GM06990 (cell line): ENCODE measurements at regions not wholly inside any gene's neighbourhood (a gene's known extent, or its start where the extent isn't known, plus 50 kb on each side); places are given as distances from the start of the nearest gene placed in this dataset.

ENCODE experiments used
- DNase-seq: peaks from one replicate; pipeline ENCODE4 v3.0.0-alpha.2; 2011; ENCODE audit not compliant: insufficient read length; ENCODE audit errors: extremely low read depth
- H3K27me3 ChIP-seq: replicated peaks from 2 replicates; pipeline ENCODE4 v1.6.0; 2011; ENCODE audit warnings: low read length; ENCODE audit not compliant: control insufficient read depth, insufficient read depth
- H3K36me3 ChIP-seq: 2 replicates; pipeline ENCODE4 v1.5.1; 2011; ENCODE audit warnings: low read length; ENCODE audit not compliant: control insufficient read depth, insufficient read depth
- H3K4me3 ChIP-seq: replicated peaks from 2 replicates; pipeline ENCODE4 v1.5.1; 2011; ENCODE audit warnings: low read depth, mild to moderate bottlenecking, control low read depth, low read length
- CTCF ChIP-seq: IDR thresholded peaks from 2 replicates; pipeline ENCODE4 v1.5.1; 2011; ENCODE audit warnings: low read length, control low read depth, mild to moderate bottlenecking, inconsistent platforms; ENCODE audit not compliant: insufficient read depth, poor library complexity, severe bottlenecking

- Histone ChIP-seq H3K27me3 (no peaks in the 10 kb centered on the region), H3K4me3 (no peak overlapping the region), H3K36me3 (no peaks in the 10 kb centered on the region)
- TF ChIP-seq CTCF: no peak
- DNase-seq: no peak
Measured at GRCh38 chr10:55330486-55330885, 529.5 kb upstream of the PCDH15 start.

GRCh38 chr10:55329796-55330195 lies 528.8 kb upstream of the PCDH15 start:
- H3K36me3 ChIP-seq: no peaks in the 10 kb centered on the region
- DNase-seq: no peak
- TF ChIP-seq CTCF: no peak
- no peak overlapping the region for H3K4me3 ChIP-seq
- H3K27me3 ChIP-seq: no peaks in the 10 kb centered on the region

GRCh38 chr10:55320187-55320700 lies 519.2 kb upstream of the PCDH15 start:
- Histone ChIP-seq H3K36me3 (no peaks in the 10 kb centered on the region), H3K27me3 (no peaks in the 10 kb centered on the region), H3K4me3 (no peak overlapping the region)
- DNase-seq: no peak
- no peak for TF ChIP-seq CTCF

GRCh38 chr10:55311848-55312635 lies 511.0 kb upstream of the PCDH15 start:
- H3K4me3 ChIP-seq: no peak overlapping the region
- DNase-seq: no peak
- H3K27me3 ChIP-seq: no peaks in the 10 kb centered on the region
- TF ChIP-seq CTCF: no peak
- no peaks in the 10 kb centered on the region for H3K36me3 ChIP-seq

GRCh38 chr10:55310143-55310542 lies 509.1 kb upstream of the PCDH15 start:
- DNase-seq: no peak
- no peak for TF ChIP-seq CTCF

More at GRCh38 chr10:55310143-55310542, 509.1 kb upstream of the PCDH15 start:
- Histone ChIP-seq H3K4me3 (no peak overlapping the region), H3K27me3 (no peaks in the 10 kb centered on the region), H3K36me3 (no peaks in the 10 kb centered on the region)
